ENCODE measurements at regions not wholly inside any gene's neighbourhood (a gene's known extent, or its start where the extent isn't known, plus 50 kb on each side); places are given as distances from the start of the nearest gene placed in this dataset.

- TF ChIP-seq ZFX (CRISPR knock-in tag; IDR thresholded peaks at IDR 0.05; ENCODE audit: low read depth) (no peak), REXO4 (CRISPR knock-in tag; IDR thresholded peaks at IDR 0.05; ENCODE audit: borderline replicate concordance) (no peak), PHF21A (CRISPR knock-in tag; IDR thresholded peaks at IDR 0.05) (no peak), ZNF788 (CRISPR knock-in tag; IDR thresholded peaks at IDR 0.05; ENCODE audit: borderline replicate concordance) (no peak), ETV6 (CRISPR knock-in tag; conservative IDR thresholded peaks at IDR 0.05) (no peak), EZH2 (conservative IDR thresholded peaks at IDR 0.05; ENCODE audit: low read depth, low read length) (no peak)
Observed at GRCh38 chr13:60275208-60275607, 111.5 kb upstream of the DIAPH3 start.
